CD4-positive, alpha-beta T cell treated with Interferon gamma for 1 hour (primary cell): ENCODE measurements at regions not wholly inside any gene's neighbourhood (a gene's known extent, or its start where the extent isn't known, plus 50 kb on each side); places are given as distances from the start of the nearest gene placed in this dataset.

Experiments used
- DNase-seq: peaks from one replicate; pipeline ENCODE4 v3.0.0-alpha.2; 2020

DNA sequence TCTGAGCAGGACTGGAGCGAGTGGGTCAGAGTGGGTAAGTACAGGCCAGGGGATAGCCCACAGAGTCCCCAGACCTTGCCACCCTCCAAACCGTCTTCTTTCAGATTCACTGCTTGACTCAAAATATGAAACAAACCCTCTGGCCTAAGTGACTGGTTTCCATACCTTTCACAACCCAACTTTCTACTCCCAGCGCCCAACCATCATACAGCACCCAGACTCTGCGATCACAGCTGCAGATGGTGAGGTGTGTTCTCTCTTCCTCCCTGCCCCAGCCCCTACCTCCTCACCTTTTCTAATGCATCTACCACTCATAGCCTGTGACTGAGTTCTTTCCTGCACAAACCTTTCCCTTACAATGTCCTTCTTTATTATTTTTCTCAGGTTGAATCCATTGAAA is 92.0 kb upstream of the CELF2 start:
- no peak for DNase-seq

DNA sequence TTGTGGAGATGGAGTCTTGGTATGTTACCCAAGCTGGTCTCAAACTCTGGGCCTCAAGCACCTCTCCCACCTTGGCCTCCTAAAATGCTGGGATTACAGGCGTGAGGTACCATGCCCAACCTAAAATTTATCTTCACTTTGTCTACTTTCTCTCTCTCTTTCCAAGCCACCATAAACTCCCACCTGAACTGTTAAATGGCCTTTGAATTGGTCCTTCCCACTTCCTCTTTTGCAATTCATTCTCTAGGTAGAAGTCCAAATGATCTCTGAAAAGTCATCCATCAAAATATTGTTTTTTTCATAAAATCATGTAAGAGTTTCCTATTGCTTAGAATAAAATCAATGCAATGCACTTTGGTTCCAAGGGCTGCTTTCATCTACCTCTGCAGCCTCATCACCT is 90.1 kb upstream of the CELF2 start:
- DNase-seq = no peak

DNA sequence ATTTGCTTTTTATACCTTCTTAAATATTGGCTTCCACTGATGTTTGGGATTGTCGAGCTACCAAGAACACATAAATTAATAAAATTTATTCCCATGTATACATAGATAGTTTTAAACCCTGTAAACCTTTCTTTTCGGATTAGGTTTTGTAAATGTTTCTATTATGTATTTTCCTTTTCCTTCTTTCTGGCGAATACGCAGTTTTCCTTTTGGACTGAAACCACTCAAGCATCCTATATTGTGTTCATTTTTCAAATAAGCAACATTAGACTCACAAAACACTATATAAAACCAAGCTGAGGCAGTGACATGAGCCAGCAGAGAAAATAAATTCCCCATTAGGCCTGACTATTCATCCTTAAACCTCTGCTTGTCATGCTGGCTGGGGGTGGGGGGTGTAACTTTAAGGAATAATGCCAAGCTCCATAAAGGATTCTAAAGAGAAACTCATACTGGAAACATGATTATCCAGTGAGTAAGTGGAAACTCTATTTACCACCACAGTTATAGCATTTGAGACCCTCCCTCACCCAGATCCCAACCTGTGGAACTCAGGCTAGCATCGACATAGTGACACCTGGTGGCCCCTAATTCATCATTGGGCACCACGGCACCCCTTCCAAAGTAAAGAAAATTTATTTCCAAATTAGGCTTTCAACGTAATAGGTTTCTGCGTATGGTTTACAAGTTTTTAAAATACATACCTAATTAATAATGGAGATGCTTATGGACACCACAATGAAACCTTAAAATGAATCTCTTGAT is 86.5 kb upstream of the CELF2 start:
- no peak for DNase-seq

DNA sequence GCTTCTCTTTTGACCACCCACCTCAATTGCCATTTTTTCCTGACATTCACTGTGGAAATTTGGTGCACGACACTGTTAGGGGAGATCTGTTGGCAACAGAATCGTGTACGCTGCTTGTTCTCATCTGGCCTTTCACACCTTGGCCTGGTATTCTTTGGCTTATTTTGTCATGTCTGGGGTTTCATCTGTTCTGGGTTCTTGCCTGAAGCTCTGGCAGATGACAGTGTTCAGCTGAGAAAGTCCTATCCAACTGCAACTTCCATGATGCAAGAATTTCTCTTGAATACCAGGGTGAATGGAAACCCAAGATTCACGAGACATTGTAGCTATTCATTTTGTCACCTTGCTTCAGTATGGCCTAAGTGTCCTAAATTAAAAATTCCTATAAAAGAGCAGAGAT is 82.6 kb upstream of the CELF2 start:
- DNase-seq = no peak

DNA sequence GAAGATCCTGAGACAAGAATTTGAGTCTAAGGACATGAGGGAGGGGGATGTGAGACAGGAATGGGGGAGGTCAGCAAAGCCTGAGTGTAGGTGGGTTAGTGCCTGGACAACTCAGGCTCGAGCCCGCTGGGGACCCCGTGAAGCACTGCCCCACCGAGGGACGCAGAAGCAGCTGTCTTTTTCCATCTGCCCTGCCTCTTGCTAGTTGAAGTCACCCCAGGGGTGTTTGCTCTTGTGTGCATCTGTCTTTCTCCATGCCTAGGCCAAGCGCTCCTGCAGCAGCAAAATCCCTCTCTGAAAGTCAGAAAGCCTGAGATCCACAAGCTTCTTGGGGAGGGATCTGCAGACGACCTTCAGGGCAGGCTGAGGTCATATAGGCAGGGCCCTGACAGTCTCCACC is 79.0 kb upstream of the CELF2 start:
- DNase-seq = no peak

DNA sequence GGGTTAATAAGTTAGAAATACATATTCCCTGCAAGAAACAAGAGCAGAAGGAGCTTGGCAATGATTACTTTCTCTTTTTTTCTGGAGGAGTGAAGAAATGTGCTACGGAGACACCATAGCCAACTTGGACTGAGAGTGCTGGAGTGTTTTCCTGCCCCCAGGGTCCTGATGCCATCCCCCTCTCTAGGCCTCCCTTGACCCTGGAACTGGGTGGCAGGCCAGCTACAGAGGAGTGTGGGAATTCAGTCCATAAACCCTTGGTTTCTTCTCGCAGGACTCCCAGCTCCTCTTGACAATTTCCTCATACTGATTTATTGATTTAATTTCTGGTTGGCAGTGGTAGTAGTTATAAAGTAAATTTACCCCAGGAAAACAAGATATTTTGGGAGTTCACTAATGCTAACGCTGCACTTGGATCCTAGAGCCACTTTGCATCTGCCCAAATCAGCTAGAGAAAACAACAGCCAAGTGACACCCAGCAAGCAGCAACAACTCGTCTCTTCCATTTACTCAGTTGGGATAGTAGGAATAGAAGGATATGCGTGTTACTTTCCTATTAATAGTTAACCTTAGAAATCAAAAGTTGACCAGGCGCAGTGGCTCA is 76.4 kb upstream of the CELF2 start:
- DNase-seq = no peak

DNA sequence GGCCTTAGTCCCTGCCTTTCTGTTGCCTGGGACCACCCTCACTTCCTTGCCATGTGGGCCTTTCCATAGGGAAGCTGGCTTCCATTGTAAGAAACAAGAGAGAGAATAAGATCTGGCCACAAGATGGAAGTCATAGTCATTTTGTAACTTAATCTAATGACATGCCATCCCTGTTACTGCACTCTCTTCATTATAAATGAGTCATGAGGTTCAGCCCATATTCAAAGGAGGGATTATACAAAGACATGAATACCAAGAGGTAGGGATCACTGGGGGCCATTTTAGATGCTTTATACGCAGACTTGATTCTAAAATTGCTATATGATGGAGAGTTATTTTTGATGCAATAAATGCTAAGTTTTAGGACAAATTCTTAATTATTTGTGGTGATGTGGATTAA is 75.2 kb upstream of the CELF2 start:
- DNase-seq = no peak

DNA sequence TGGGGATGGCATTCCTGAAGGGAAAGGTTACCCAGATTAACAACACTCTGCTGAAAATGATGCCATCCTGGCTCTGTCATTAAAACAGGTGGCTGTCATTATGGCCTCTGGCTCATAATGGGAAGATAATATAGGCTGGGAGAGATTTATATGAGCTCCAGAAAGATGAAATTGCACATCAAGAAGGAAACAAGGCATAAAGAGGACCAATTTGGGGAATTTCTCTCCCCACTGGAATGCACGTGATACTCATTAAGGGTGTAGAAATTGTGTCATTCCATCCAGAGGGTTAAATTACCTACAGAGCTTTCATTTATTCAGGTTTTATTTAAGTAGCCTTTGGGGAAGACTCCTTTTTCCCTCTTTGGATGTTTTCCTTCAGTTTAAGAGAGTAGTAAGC is 71.6 kb upstream of the CELF2 start:
- no peak for DNase-seq

DNA sequence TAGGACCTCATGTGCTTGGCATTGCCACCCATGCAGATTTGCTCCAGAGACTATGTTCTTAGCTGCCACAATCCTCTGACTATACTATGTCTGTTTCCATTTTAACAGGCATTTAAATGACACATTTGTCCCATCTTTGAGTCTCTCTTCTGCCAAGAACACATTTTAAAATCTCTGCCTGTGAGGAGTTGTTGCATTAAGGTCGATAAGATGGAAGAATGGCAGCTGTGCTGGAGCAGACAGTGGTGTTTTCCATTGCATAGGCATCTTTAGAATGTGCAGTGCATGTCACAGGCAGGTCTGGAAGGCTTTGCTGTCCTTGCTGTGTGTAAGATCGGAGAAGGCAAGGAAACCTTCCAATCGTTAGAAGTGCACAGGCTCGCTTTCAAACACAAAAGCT is 70.9 kb upstream of the CELF2 start:
- no peak for DNase-seq

DNA sequence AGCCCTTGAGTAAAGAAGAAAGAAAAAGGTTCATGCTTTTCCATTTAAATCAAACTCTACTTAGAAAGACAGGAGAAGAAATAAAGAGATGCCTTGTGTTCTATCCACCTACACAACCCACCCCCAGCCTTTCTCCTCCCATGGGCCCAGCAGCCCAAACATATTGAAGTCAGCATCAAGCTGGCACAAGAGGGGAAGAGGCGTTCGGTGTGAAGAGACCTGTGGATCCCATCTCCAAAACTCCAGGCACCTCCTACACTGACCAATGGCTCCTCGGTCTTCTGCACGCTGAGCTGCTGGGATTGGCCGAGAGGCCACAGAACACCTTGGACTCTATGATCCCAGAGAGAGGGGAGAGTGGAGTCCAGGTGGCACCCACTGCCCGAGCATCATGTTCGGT is 66.0 kb upstream of the CELF2 start:
- DNase-seq = no peak

DNA sequence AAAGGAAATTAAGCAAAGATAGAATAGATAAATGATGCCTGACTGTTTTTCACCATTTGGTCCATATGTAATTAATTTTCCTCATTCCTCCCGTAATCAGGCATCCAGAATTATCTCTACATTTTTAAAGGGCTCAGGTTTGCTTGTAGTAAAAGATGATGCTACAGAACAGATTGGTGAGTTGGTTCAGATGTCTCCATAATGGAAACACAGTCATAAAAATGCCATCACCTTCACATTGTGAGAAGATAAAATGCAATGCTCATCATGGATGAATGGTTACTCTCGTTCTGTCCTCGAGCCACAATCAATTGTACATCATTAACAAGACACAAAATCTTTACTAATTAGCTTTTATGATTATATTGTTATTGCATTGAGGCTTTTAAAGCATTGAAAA is 64.9 kb upstream of the CELF2 start:
- DNase-seq = no peak

DNA sequence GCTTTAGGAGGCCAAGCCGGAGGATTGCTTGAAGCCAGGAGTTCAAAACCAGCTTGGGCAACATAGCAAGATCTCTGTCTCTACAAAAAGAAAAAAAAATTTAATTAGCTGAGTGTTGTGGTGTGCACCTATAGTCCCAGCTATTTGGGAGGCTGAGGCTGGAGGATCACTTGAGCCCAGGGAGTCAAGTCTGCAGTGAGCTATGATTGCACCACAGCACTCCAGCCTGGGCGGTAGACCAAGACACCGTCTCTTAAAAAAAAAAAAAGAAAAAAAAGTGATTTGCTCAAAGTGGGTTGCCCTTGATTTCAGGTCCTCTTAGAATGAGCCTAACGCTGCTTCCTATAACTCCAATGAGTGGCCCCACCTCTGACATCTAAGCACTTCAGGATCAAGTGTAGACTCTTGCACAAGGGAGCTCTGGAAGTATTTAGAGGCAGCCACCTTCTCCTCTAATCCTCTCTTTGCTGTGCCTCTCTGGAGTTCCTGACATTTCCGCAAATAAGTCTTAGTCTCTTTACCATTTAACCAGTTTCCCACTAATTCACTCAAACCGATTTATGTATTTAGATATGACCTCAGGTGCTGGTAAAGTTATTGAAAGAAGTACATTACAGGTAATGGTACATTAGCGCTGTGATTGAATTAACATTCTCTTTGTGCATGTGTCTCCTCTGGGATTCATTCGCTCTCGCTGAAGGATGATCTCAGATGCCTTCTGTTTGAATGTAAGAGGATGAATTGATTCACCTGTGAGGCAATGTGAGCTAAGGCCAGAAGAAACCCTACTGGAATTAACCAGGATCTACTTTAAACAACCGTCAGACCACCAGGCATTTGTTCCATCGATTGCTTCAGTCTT is 60.8 kb upstream of the CELF2 start:
- no peak for DNase-seq

DNA sequence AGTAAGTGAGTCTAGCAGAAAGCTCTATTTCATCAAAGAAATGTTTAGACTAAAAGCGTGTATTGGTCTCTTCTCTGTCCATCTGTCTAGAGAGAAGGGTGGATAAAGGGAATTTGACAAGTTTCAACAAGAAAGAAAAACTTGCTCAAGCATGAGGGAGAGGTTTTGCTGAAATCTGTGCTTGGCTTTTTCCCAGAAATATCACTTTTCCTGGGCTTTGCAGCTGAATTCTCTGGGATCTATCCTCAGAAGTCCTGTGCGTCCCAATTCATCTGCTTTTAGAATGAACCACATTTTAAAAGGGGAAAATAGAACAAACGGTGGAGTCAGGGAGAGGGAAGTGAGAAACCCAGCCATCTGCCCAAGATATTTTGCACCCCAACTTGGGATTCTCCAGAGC is 59.6 kb upstream of the CELF2 start:
- no peak for DNase-seq

DNA sequence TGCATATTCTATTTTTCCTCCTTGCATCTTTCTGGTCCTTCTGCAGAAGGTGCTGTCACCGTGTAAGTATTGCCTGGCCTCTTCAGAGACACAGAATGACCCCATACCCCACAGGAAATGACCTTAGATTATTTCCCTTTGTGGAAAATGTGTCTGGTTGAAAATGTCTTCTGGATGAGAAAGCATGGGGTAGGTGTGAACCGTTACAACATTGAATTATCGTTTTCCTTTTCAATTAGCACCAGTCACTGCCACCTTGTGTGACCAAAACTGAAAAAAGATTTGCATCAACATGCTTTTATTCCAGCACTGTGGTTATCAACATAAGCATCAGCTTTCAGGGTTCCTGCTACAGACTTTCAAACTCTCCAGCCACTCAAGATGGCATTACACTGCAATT is 58.0 kb upstream of the CELF2 start:
- DNase-seq = no peak

DNA sequence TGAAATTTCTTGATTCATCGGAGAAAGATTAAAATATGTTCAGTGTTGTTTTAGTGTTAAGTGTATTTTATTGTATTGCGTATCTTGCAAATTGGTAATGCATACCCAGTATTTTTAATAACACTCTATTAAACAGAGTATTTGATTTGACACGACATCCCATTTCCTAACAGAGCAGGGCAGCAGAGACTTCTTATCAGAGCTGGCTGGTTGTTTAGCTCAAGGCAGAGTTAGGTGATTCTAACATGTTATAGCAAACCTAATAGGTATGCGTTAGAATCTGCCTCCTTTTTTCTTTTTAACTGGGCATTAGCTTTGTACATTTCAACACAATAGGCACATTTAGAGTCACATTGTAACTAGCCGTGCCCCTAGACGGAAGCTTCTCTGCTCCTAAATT is 57.1 kb upstream of the CELF2 start:
- DNase-seq = no peak

DNA sequence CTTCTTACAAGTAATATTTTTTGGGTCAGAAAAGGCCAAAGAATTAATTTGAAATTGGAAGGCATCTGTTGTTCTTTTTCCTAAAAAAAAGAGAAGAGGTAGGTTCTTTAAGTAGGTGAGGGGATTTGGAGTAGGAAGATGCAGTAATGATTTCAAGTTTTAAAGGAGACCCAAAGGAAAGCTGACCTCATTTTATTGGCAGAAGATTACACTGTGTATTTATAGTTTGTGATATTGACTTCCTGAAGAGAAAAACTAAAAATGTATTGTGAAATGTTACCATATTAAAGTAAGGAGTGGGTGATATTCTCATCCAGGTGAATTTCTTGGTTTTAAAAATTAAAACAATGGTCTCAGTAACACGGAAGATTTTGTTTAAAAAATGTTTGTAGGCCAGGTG is 56.6 kb upstream of the CELF2 start:
- DNase-seq = no peak

DNA sequence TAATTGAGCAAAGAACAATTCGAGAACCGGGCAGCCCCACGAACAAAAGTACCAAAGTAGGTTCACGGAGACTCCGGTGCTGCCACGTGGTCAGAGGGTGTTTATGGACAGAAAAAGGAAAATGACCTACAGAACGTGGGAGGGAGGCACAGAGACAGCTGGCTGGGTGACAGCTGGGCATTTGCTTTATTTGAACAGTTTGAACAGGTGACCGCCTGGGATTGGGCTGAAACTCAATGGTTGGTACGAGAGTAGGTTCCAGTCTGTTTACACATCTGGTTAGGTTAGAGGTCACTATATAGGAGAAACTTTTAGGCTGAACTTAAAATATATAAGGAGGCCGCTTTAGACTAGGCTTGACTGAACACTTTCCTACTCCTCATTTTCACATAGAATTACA is 50.6 kb upstream of the CELF2 start:
- no peak for DNase-seq

DNA sequence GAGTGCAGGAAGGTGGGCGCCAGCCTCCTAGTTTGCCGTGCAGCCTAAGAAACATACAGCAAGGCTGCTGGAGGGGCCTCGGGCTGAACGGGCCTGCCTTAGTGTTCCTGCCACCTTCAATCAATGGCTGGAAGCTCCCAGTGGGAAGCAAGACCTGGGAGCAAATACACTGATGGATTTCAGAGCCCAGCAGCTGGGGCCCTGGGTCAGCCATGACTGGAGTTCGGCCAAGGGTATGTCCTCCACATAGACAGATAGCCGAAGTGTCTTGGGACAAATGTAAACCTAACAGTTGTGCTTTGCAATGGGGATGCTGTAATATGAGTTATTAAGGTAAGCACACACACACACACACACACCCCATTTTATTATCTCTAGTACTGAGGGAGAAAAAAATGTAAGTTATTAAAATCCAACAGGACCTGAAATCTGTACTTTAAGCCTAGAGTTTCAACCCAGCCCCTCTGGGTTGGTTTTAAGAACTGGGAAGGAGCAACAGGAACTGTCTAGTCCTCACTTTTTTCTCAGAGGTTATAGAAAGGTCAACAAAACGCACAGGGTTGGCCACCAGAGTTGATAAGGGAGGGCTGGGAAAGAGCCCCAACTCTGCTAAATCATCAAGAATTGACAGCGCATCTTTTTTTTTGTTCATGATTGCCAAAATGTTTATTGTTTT is 50.0 kb upstream of the CELF2 start:
- DNase-seq = no peak
